DND-41 (cell line): ENCODE measurements at regions not wholly inside any gene's neighbourhood (a gene's known extent, or its start where the extent isn't known, plus 50 kb on each side); places are given as distances from the start of the nearest gene placed in this dataset.

Experiments
- ATAC-seq: fragments of 200-7000 bp; cut with Tn5 transposase; 3 replicates; pipeline ENCODE4 v1.9.1; 2021; ENCODE audit warnings: low read depth; ENCODE audit not compliant: insufficient read depth
- DNase-seq: peaks from one replicate; pipeline ENCODE4 v3.0.0-alpha.2; 2020
- H2AFZ ChIP-seq: 2 replicates; pipeline ENCODE4 v1.6.0; 2012; ENCODE audit warnings: low read depth, low read length
- H3K27ac ChIP-seq: 2 replicates; pipeline ENCODE4 v1.5.1; 2012; ENCODE audit warnings: low read length, inconsistent platforms
- H3K27me3 ChIP-seq: fragments of 200-600 bp; sonication (generic); 2 replicates; pipeline ENCODE4 v1.6.0; 2012; ENCODE audit warnings: low read length, mild to moderate bottlenecking, inconsistent platforms; ENCODE audit not compliant: insufficient read depth, poor library complexity
- H3K36me3 ChIP-seq: 2 replicates; pipeline ENCODE4 v1.5.1; 2012; ENCODE audit warnings: low read length, inconsistent platforms; ENCODE audit not compliant: insufficient read depth
- H3K4me1 ChIP-seq: 2 replicates; pipeline ENCODE4 v1.5.1; 2012; ENCODE audit warnings: mild to moderate bottlenecking, low read length; ENCODE audit not compliant: insufficient read depth
- H3K4me2 ChIP-seq: 2 replicates; pipeline ENCODE4 v1.6.0; 2012; ENCODE audit warnings: mild to moderate bottlenecking, moderate library complexity, low read length, inconsistent platforms; ENCODE audit not compliant: insufficient read depth
- H3K4me3 ChIP-seq, 2 experiments: fragments of 200-600 bp in 1 of 2; shearing (Covaris generic) in 1 of 2; 2 replicates each; pipeline ENCODE4 v1.5.1; 2012 to 2016; ENCODE audit warnings: inconsistent platforms in 2 of 2, low read length in 2 of 2, mild to moderate bottlenecking in 2 of 2, low read depth in 1 of 2, moderate library complexity in 1 of 2
- H3K79me2 ChIP-seq: 2 replicates; pipeline ENCODE4 v1.6.0; 2012; ENCODE audit warnings: low read length, inconsistent platforms; ENCODE audit not compliant: insufficient read depth
- H3K9ac ChIP-seq: 2 replicates; pipeline ENCODE4 v1.6.0; 2012; ENCODE audit warnings: low read depth, mild to moderate bottlenecking, inconsistent platforms, low read length, moderate library complexity
- H3K9me3 ChIP-seq: 2 replicates; pipeline ENCODE4 v1.5.1; 2012; ENCODE audit warnings: low read length, moderate library complexity, mild to moderate bottlenecking, inconsistent platforms; ENCODE audit not compliant: insufficient read depth, severe bottlenecking
- H4K20me1 ChIP-seq: 2 replicates; pipeline ENCODE4 v1.6.0; 2012; ENCODE audit warnings: low read length; ENCODE audit not compliant: insufficient read depth
- EZH2 ChIP-seq: IDR thresholded peaks from 3 replicates; pipeline ENCODE4 v1.6.1; 2012; ENCODE audit warnings: borderline replicate concordance, low read depth, mild to moderate bottlenecking, moderate library complexity, low read length, inconsistent platforms; ENCODE audit not compliant: severe bottlenecking
- TF ChIP-seq, protein P1 (sequence below): IDR thresholded peaks from 2 replicates; pipeline ENCODE4 v1.5.1; 2012; ENCODE audit warnings: borderline replicate concordance, low read length, moderate library complexity, mild to moderate bottlenecking; ENCODE audit not compliant: poor library complexity, severe bottlenecking; ENCODE audit errors: extremely low read depth

GRCh38 chr3:144930431-144930830, 958.8 kb downstream of the DIPK2A start:
- Histone ChIP-seq H3K9me3 (no peaks in the 10 kb centered on the region), H3K27me3 (no peaks in the 10 kb centered on the region), H3K4me3 (no peak overlapping the region), H3K4me2 (no peak overlapping the region), H3K27ac (no peak overlapping the region), H3K36me3 (no peaks in the 10 kb centered on the region), H3K4me1 (no peaks in the 10 kb centered on the region), H3K9ac (no peak overlapping the region), H2AFZ (no peak overlapping the region), H4K20me1 (no peaks in the 10 kb centered on the region), H3K79me2 (no peaks in the 10 kb centered on the region)
- TF ChIP-seq, protein P1, sequence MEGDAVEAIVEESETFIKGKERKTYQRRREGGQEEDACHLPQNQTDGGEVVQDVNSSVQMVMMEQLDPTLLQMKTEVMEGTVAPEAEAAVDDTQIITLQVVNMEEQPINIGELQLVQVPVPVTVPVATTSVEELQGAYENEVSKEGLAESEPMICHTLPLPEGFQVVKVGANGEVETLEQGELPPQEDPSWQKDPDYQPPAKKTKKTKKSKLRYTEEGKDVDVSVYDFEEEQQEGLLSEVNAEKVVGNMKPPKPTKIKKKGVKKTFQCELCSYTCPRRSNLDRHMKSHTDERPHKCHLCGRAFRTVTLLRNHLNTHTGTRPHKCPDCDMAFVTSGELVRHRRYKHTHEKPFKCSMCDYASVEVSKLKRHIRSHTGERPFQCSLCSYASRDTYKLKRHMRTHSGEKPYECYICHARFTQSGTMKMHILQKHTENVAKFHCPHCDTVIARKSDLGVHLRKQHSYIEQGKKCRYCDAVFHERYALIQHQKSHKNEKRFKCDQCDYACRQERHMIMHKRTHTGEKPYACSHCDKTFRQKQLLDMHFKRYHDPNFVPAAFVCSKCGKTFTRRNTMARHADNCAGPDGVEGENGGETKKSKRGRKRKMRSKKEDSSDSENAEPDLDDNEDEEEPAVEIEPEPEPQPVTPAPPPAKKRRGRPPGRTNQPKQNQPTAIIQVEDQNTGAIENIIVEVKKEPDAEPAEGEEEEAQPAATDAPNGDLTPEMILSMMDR: no peak
- TF ChIP-seq EZH2: no peak
- ATAC-seq (no peak), DNase-seq (no peak)

GRCh38 chr3:144931590-144931989, 960.0 kb downstream of the DIPK2A start:
- Histone ChIP-seq H3K27me3 (no peaks in the 10 kb centered on the region), H2AFZ (no peak overlapping the region), H3K36me3 (no peaks in the 10 kb centered on the region), H3K27ac (no peak overlapping the region), H3K79me2 (no peaks in the 10 kb centered on the region), H3K4me3 (no peak overlapping the region), H3K9me3 (no peaks in the 10 kb centered on the region), H3K4me2 (no peak overlapping the region), H3K9ac (no peak overlapping the region), H3K4me1 (no peaks in the 10 kb centered on the region), H4K20me1 (no peaks in the 10 kb centered on the region)
- TF ChIP-seq, protein P1: no peak
- TF ChIP-seq EZH2: no peak
- DNase-seq (no peak), ATAC-seq (no peak)

GRCh38 chr3:144942093-144942837, 970.6 kb downstream of the DIPK2A start:
- no peaks in the 10 kb centered on the region for H3K4me1 ChIP-seq
- no peak for TF ChIP-seq EZH2
- TF ChIP-seq, protein P1: no peak
- H3K9ac ChIP-seq: no peak overlapping the region
- no peaks in the 10 kb centered on the region for H3K36me3 ChIP-seq
- H3K79me2 ChIP-seq: no peaks in the 10 kb centered on the region
- no peak overlapping the region for H3K27ac ChIP-seq
- no peak overlapping the region for H3K4me2 ChIP-seq
- no peak for DNase-seq
- no peak overlapping the region for H3K4me3 ChIP-seq
- H4K20me1 ChIP-seq: no peaks in the 10 kb centered on the region
- no peaks in the 10 kb centered on the region for H3K9me3 ChIP-seq
- no peak for ATAC-seq
- no peaks in the 10 kb centered on the region for H3K27me3 ChIP-seq
- no peak overlapping the region for H2AFZ ChIP-seq
